A673 (cell line): ENCODE measurements at regions not wholly inside any gene's neighbourhood (a gene's known extent, or its start where the extent isn't known, plus 50 kb on each side); places are given as distances from the start of the nearest gene placed in this dataset.

Experiments used
- CTCF ChIP-seq: fragments of 300-800, 200-600 bp; sonication (generic); conservative IDR thresholded peaks from 2 replicates; pipeline ENCODE4 v1.5.1; 2017; ENCODE audit warnings: low read depth, mild to moderate bottlenecking, antibody characterized with exemption, low read length, moderate library complexity, mixed read lengths
- EZH2 ChIP-seq: fragments of 200-600 bp; sonication (generic); IDR thresholded peaks from 2 replicates; pipeline ENCODE4 v1.6.1; 2017; ENCODE audit warnings: borderline replicate concordance, low read depth, mild to moderate bottlenecking, mixed read lengths, antibody characterized with exemption, low read length; ENCODE audit not compliant: poor library complexity, severe bottlenecking

- TF ChIP-seq CTCF (no peak), EZH2 (no peak)
These were observed 115.6 kb upstream of the FBXO33 start for GRCh38 chr14:39547845-39548244.
